ENCODE measurements at regions not wholly inside any gene's neighbourhood (a gene's known extent, or its start where the extent isn't known, plus 50 kb on each side); places are given as distances from the start of the nearest gene placed in this dataset.

DNA sequence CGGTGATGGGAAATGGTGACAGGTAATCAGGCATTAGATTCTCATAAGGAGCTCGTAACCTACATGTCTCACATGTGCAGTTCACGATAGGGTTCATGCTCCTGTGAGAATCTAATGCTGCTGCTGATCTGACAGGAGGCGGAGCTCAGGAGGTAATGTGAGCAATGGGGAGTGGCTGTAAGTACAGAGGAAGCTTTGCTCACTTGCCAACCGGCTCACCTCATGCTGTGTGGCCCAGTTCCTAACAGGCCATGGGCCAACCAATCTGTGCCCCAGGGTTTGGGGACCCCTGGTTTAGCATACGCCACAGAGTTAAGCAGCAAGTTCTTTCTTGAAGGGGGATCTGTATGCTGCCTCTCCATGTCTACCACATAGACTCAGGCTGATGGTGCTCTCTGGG, 133.1 kb downstream of the IQUB start:
- DNase-seq (ENCODE audit: low spot score) = no peak
- in situ Hi-C loops (cut with HindIII; ENCODE audit: low sequenced_read_pairs) = no loop called here

DNA sequence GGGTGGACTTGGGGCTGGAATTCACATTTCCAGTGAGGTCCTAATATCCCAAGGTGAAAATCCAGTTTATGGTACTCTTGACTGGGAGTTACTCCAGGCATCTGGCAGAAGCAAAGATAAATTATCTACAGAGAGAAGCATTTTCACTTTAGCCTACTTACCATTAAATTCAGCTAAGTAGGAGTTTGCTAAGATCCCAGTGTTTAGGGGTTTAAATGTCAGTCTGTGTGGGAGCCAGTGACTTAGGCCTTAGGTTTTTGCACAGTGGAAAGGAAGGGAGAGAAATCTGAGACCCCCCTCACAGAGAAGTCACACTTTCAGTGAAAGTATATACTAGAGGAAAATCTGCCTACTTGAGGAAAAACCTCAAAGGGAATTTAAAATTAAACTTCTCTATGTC, 134.2 kb downstream of the IQUB start:
- in situ Hi-C loops (cut with HindIII; ENCODE audit: low sequenced_read_pairs) = no loop called here
- DNase-seq (ENCODE audit: low spot score) = no peak

DNA sequence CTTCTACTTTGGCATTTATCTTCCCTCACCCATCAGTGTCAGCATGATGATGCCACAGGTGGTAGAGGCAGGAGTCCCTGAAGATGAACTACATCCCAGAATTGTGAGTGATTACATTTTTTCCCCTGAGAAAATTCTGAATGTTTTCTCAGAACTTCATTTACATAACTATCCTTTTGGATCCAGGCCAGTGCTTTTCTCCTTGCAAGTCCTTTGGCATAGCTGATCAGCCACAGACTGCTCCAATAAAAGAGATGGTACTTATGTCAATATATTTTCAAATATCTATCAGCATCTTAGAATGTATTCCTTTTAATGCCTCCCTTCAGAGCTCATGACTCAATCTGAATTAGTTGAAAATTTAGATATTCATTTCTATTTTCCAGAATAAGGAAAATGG, 135.5 kb downstream of the IQUB start:
- DNase-seq (ENCODE audit: low spot score) = peak; percentile 19

DNA sequence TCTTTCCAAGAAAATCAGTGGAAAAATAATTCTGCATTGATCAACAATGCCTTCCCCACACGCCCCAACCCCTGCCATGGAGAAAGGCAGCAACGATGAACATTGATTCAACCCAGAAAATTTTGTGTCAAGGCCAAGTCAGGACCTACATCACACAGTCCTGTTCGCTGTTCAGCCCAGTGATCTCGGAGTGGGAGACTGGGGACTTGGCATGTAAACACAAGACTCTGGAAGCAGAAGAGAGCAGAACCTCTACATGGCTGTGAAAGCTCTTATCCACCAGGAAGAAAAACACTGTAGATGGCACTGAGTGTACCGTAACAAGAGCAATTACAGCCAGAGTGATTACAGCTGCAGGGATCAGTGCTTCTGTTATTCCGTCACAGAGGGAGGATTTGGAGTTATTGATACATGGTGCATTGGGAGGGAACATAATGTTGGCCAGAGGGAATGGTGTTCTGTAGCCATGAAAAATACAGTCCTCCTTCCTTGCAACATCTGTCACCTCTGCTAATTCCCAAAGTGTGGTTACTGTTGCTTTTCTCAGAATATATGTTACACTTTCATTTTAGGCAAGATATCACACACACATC, 136.6 kb downstream of the IQUB start:
- in situ Hi-C loops (cut with HindIII; ENCODE audit: low sequenced_read_pairs) = no loop called here
- no peak for DNase-seq (ENCODE audit: low spot score)

More for the DNA sequence above, 135.5 kb downstream of the IQUB start:
- in situ Hi-C loops (cut with HindIII; ENCODE audit: low sequenced_read_pairs) = no loop called here

DNA sequence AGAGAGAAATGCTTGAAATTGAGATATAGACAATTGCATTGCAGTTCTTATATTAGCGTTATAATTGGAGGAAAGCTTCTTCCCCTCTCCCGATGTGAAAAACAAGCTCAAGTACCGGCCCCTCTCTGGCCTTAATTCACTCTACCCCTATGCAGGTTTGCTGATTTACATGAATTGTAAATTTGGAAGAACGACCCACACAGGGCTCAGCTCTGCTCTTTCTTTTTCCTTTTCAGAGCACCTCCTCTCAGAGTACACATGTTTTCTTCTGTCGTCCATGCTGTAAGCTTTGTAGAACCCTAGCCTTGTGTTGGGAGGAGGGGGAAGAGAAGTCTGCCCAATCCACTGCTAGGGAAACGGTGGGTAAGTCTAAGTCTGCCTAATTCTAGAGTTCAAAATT, 140.8 kb downstream of the IQUB start:
- DNase-seq (ENCODE audit: low spot score) = no peak
- in situ Hi-C loops (cut with HindIII; ENCODE audit: low sequenced_read_pairs) = no loop called here

DNA sequence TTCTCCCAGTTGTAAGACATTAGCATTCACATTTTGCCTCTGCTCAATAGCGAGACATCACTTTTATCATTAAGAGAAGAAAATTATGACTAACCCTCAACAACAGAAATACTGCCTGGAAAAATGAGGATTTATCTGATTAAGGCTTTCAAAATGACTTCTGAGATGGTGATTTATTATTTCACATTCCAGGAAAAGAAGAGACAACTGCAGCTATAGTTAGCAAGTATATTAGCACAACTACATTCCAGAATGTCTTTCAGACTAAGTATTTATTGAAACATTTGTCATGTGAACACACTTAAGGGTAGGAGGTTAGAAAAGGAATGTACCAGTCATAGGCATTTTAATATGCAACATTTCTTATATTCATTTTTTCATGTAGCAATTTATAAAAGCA, 162.0 kb downstream of the IQUB start:
- in situ Hi-C loops (cut with HindIII; ENCODE audit: low sequenced_read_pairs) = no loop called here
- DNase-seq (ENCODE audit: low spot score) = no peak

DNA sequence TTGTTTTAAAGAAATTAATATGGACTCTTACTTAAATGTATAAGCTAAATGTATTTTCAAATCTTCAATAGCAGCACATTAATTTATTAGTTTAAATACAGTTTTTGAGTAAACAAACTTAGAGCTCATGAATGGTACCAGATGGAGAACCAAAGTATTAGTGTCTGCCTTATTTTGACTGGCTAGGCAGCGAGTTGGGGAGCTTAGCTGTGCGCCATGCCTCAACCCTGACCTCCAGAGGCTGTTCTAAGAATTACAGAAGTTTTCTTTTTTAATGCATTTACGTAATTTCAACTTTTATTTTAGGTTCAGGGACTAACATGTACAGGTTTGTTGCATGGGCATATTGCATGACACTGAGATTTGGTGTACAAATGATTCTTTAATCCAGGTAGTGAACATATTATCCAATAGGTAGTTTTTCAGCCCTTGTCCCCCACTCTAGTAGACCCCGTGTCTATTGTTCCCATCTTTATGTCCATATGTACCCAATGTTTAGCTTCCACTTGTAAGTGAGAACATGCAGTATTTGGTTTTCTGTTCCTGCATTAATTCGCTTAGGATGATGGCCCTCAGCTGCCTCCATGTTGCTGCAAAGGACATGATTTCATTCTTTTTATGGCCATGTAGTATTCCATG, 166.8 kb downstream of the IQUB start:
- in situ Hi-C loops (cut with HindIII; ENCODE audit: low sequenced_read_pairs) = no loop called here

DNA sequence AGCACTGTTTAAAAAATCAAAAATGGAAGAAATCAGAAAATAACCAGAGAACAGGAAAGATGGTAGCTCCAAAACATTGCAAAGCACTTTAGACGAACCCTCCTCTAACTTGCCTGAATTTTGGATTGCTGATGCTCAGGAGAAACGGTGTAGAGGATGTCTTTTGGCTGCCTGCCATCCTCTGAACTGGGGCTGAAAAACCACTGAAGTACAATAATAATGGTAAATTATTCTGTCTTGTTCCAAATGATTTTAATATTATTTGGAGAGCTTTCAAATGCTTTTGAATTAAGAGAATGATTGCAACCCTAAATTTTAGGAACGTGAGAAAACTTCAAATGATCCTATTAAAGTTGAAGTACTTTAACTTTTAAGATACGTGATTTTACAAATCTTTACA, 167.3 kb upstream of the SLC13A1 start:
- in situ Hi-C loops (cut with HindIII; ENCODE audit: low sequenced_read_pairs) = no loop called here

More for the DNA sequence above, 166.8 kb downstream of the IQUB start:
- DNase-seq (ENCODE audit: low spot score) = no peak

DNA sequence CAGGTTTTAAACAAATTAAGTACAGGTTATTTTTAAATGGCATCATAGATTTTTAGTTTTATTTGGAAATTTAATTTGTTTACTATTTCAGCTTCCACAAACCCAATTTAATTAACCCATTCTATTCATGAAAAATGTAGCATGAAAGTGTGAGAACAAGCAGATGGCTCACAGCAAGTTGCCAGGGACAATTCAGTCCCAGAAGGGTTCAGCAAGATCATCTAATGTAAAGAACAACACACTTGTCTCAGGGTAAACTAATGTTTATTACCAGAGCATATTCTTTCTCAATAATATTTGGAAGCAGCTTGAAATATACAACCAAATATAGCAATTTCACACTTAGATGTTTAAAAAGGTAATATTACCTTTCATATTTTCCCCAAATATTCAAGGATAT, 166.9 kb upstream of the SLC13A1 start:
- DNase-seq (ENCODE audit: low spot score) = peak; percentile 45
- in situ Hi-C loops (cut with HindIII; ENCODE audit: low sequenced_read_pairs) = no loop called here

More for the DNA sequence above, 167.3 kb upstream of the SLC13A1 start:
- DNase-seq (ENCODE audit: low spot score) = peak; percentile 76

DNA sequence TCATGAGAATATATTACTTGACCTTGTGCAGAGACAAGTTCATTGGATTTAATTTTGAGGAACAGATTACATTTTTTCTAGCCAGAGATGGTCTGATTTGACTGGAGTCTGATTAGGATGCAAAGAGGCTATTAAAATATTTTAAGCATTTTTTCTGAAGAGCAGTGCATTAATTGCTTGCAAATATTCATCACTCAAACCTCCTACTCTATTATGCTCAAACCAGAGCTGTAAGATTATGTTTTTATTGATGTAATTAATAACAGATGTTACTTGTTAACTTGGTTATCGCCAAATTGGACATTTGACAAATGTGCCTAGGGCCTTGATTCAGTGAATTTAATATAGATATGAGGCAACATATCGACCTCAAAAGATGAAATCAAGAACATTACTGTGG, 160.9 kb upstream of the SLC13A1 start:
- no peak for DNase-seq (ENCODE audit: low spot score)
- in situ Hi-C loops (cut with HindIII; ENCODE audit: low sequenced_read_pairs) = no loop called here

DNA sequence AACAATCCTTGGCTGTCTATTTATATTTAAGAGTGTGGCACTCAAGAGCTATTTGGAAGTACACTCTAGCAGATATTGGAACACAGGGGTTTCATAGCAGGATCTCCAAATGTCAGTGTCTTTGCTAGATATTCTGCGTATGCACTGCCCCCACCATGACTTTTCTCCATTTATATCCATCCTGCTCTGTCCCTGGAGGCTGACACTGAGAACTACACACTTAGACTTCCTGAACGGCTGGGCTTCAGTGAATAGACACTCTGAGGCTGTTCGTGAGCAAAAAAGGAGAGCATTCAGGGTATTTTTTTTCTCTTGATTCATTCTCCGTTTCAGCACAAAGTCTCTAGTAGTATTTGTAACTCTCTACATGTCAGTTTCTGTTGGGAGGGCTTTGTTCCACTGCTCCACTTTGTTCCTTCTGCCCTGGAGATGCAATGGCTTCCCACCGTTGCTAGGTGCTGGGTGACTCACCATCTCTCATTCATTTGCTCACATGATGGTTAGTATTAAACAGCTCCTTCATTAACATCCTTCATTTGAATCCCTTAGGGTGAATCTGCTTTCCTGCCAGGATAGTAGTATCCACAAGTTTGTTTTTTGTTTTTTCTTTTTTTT, 155.9 kb upstream of the SLC13A1 start:
- DNase-seq (ENCODE audit: low spot score) = no peak
- in situ Hi-C loops (cut with HindIII; ENCODE audit: low sequenced_read_pairs) = no loop called here

DNA sequence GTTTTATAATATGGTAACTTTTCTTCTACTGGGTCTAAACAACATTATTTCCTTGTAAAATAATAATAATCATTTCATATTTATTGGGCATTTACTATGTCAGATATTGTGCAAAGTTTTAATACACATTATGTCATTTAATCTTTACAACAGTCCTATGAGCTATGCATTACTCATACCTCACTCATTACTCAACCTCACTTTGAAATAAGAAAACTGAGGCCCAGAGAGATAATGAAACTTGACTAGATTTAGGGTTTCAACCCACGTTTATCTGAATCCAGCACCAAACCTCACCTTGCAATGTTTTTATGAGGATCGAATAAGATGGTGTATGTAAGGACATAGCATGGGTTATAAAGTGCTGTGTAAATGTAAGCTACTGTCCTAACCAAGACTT, 153.2 kb upstream of the SLC13A1 start:
- no peak for DNase-seq (ENCODE audit: low spot score)
- in situ Hi-C loops (cut with HindIII; ENCODE audit: low sequenced_read_pairs) = no loop called here

DNA sequence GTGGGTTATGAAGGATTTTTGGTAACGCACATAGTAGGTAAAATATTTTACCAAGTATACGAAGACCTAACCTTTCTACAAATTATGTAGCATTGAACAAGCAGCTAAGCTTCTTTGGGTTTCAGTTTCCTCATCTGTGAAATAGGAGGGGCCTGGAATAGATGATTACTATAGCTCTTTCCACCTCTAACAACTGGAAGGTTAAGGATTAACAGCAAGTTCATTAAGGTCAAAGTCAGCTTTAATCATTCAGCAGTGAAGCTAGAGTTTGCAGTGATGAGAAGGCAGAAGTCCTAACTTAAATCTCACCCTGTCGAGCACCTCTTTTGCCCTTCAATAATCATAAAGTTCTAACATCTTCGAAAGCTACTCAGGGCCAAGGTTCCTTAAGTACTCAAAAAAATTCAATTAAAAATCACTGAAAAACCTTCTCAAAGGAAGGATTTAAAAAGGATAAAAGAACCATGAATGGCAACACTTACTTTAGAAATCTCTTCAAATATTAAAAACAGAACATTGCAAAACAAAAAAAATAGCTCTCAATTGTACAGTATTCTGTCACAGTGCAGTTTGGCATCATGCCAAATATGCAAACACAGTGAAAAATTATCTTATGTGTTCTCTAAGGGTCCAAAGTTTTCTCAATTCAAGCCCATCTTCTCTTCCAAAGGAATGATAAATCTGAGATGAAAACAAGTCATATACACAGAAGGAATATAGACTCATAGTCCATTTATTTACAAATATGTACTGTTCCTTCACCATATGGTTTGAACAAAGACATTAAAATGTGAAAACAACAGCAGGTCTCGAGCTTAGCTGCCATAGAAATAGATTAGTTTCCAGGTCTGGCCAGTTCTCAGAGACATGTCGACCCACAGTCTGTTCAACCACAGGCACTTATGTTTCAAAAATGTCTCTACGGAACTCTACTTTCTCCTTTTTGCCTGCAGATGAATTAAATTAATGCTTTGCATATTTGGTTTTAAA, 152.0 kb upstream of the SLC13A1 start:
- in situ Hi-C loops (cut with HindIII; ENCODE audit: low sequenced_read_pairs) = no loop called here
- peak; percentile 94 for DNase-seq (ENCODE audit: low spot score)

DNA sequence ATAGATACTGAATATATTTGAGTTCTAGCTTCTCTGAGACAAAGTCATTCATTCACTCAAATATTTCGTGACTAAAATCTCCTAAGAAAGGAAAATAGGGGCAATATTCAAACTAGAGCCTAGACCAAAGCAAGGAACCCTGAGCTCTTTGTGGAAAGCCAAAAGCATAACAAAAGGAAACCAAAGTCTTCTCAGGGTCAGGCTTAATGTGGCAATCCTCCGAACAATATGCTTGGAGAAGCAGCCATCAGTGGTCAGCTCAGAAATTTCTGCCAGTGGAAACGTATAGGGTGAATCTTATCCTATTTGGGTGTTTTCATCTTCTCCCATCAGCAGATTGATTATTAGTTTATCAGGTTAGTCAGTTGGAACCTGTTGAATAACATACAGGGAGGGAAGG, 151.3 kb upstream of the SLC13A1 start:
- DNase-seq (ENCODE audit: low spot score) = no peak
- in situ Hi-C loops (cut with HindIII; ENCODE audit: low sequenced_read_pairs) = no loop called here

DNA sequence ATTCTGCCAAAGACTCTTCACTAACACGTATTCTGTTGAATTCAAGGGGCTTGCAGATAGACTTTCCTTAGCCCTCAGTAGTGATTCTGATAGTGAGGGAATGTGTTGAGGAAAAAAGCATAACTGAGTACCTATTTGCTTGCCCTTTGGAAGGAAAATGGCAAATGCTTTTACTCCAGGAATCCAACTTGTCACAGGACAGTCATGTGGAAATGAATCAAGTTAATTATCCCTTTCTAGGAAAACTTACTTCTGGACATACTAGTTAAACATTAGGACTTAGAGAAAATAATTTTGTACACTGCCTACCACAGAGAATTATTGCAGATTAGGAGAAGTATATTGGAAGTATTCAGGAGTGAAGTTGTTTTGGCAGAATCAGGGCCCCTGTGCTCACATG, 148.9 kb upstream of the SLC13A1 start:
- no peak for DNase-seq (ENCODE audit: low spot score)
- in situ Hi-C loops (cut with HindIII; ENCODE audit: low sequenced_read_pairs) = no loop called here

DNA sequence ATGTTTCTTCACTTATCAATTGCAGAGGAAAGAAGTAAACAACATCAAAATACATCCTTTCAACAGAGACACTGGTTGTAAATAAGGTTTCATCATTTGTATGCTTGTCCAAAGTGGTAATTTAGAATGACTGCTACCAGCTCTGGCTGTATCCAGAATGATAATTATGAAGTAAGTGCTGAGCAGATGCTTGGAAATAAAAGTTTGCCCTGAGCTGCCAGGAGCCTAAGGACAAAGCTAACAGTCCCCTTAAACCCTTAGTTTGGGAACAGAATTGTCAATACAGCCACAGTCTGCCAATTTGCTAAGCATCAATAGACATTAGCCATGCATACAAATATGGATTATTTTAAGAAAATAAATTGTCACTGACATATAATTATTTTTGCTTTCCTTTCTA, 147.0 kb upstream of the SLC13A1 start:
- DNase-seq (ENCODE audit: low spot score) = peak; percentile 38
- in situ Hi-C loops (cut with HindIII; ENCODE audit: low sequenced_read_pairs) = no loop called here

DNA sequence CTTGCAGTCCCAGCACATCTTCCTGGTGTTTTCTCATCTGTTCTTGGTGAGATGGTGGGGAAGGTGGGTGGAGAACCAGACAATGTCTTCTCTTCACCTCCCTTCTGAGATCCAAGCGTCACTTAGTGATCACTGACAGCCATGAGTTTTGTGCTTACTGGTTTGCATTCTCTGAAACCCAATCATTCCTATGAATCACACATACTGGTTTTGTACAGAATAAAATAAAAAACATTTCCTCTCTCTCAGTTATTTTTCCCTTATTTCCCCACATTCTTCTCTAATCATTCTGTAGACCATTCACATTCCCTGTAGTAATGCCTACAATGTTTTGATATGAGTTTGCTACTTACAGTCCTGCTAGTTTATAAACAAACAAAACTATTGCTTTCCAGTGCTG, 143.8 kb upstream of the SLC13A1 start:
- no peak for DNase-seq (ENCODE audit: low spot score)
- in situ Hi-C loops (cut with HindIII; ENCODE audit: low sequenced_read_pairs) = no loop called here

DNA sequence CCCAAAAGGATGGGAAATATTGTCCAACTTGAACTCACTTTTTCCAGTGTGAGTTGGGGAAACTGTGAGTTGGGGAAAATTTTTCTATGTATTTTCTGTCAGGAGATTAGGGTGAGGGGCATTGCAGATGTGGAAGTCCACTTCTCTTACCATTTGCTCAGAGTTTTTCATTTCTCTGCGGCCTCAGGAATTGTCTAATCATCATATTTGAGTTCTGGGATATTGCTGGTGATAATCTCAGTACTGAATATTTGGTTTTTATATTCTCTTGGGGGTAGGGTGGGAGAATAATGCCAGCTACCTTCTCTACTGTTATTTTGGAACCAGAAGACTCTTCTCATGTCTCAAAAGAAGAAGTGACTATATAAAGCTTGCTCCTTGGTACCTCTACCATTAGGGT, 141.3 kb upstream of the SLC13A1 start:
- no peak for DNase-seq (ENCODE audit: low spot score)
- in situ Hi-C loops (cut with HindIII; ENCODE audit: low sequenced_read_pairs) = no loop called here

DNA sequence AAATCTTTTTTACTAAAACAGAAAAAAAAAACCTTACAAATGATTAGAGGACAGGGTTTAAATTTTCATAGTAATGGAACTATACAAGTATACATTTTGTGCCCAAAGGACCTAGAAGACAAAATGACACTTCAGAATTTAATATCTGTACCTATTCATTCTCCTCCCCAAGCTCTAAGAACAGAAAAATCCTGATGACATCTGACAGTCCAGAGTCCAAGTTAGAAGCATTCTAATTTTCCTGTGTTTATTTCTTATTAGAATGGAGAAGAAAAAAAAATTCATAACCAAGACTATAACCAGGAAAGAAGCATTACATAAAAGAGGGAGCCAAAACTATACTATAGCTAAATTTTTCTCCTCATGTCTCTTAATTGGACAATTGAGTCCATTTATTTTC, 138.9 kb upstream of the SLC13A1 start:
- in situ Hi-C loops (cut with HindIII; ENCODE audit: low sequenced_read_pairs) = no loop called here
- no peak for DNase-seq (ENCODE audit: low spot score)
